Skeletal muscle satellite cell (primary cell): ENCODE measurements at regions not wholly inside any gene's neighbourhood (a gene's known extent, or its start where the extent isn't known, plus 50 kb on each side); places are given as distances from the start of the nearest gene placed in this dataset.

ENCODE experiments used
- H3K27me3 ChIP-seq: 2 replicates; pipeline ENCODE4 v1.7.0; 2013; ENCODE audit warnings: low read length; ENCODE audit not compliant: control insufficient read depth, insufficient read depth
- H3K36me3 ChIP-seq: 2 replicates; pipeline ENCODE4 v1.7.0; 2013; ENCODE audit warnings: mild to moderate bottlenecking, control low read depth, low read length; ENCODE audit not compliant: insufficient read depth
- H3K4me1 ChIP-seq: 2 replicates; pipeline ENCODE4 v1.7.0; 2013; ENCODE audit warnings: low read length; ENCODE audit not compliant: control insufficient read depth, insufficient read depth
- H3K4me2 ChIP-seq: 2 replicates; pipeline ENCODE4 v1.7.0; 2013; ENCODE audit warnings: mild to moderate bottlenecking, low read length
- H3K4me3 ChIP-seq: 2 replicates; pipeline ENCODE4 v1.7.0; 2013; ENCODE audit warnings: low read length
- H3K9ac ChIP-seq: 2 replicates; pipeline ENCODE4 v1.7.0; 2013; ENCODE audit warnings: mild to moderate bottlenecking, low read depth, low read length, moderate library complexity
- H3K9me3 ChIP-seq: replicated peaks from 2 replicates; pipeline ENCODE4 v1.7.0; 2013; ENCODE audit warnings: mild to moderate bottlenecking, control low read depth, low read length

GRCh38 chr2:118340103-118340502 is 251.8 kb downstream of the INSIG2 start:
- Histone ChIP-seq H3K36me3 (no peaks in the 10 kb centered on the region), H3K9me3 (no peaks in the 10 kb centered on the region), H3K4me2 (no peak overlapping the region), H3K4me1 (no peaks in the 10 kb centered on the region), H3K27me3 (peaks cover 4% of the 10 kb centered on the region), H3K9ac (no peak overlapping the region), H3K4me3 (no peak overlapping the region)

GRCh38 chr2:118339386-118339785 is 251.1 kb downstream of the INSIG2 start:
- H3K36me3 ChIP-seq, result no peaks in the 10 kb centered on the region
- H3K9ac ChIP-seq, result no peak overlapping the region
- no peaks in the 10 kb centered on the region for H3K4me1 ChIP-seq
- H3K4me2 ChIP-seq, result no peak overlapping the region
- no peaks in the 10 kb centered on the region for H3K9me3 ChIP-seq
- H3K27me3 ChIP-seq, result peaks cover 4% of the 10 kb centered on the region
- no peak overlapping the region for H3K4me3 ChIP-seq

- Histone ChIP-seq H3K4me3 (no peak overlapping the region), H3K9ac (no peak overlapping the region), H3K4me2 (no peak overlapping the region), H3K27me3 (peaks cover 21% of the 10 kb centered on the region), H3K4me1 (no peaks in the 10 kb centered on the region), H3K36me3 (no peaks in the 10 kb centered on the region), H3K9me3 (no peaks in the 10 kb centered on the region)
These were observed 245.4 kb downstream of the INSIG2 start for GRCh38 chr2:118333664-118334063.

GRCh38 chr2:118325321-118325955 is 237.2 kb downstream of the INSIG2 start:
- H3K9me3 ChIP-seq, result no peaks in the 10 kb centered on the region
- no peak overlapping the region for H3K4me3 ChIP-seq
- H3K27me3 ChIP-seq, result peaks cover 16% of the 10 kb centered on the region
- H3K36me3 ChIP-seq, result no peaks in the 10 kb centered on the region
- H3K4me1 ChIP-seq, result no peaks in the 10 kb centered on the region
- H3K4me2 ChIP-seq, result no peak overlapping the region
- no peak overlapping the region for H3K9ac ChIP-seq

GRCh38 chr2:118322406-118322805 is 234.1 kb downstream of the INSIG2 start:
- Histone ChIP-seq H3K36me3 (no peaks in the 10 kb centered on the region), H3K9me3 (no peaks in the 10 kb centered on the region), H3K4me2 (no peak overlapping the region), H3K9ac (no peak overlapping the region), H3K27me3 (peaks cover 10% of the 10 kb centered on the region), H3K4me3 (no peak overlapping the region), H3K4me1 (no peaks in the 10 kb centered on the region)

- no peaks in the 10 kb centered on the region for H3K36me3 ChIP-seq
- H3K9ac ChIP-seq, result no peak overlapping the region
- no peaks in the 10 kb centered on the region for H3K4me1 ChIP-seq
- no peak overlapping the region for H3K4me2 ChIP-seq
- H3K27me3 ChIP-seq, result peaks cover 10% of the 10 kb centered on the region
- H3K4me3 ChIP-seq, result no peak overlapping the region
- no peaks in the 10 kb centered on the region for H3K9me3 ChIP-seq
These were observed 233.3 kb downstream of the INSIG2 start for GRCh38 chr2:118321432-118322105.

- H3K9ac ChIP-seq, result no peak overlapping the region
These were observed 232.4 kb downstream of the INSIG2 start for GRCh38 chr2:118320658-118321057.

GRCh38 chr2:118320196-118320595 is 231.9 kb downstream of the INSIG2 start:
- H3K4me1 ChIP-seq, result no peaks in the 10 kb centered on the region
- no peaks in the 10 kb centered on the region for H3K9me3 ChIP-seq
- H3K36me3 ChIP-seq, result no peaks in the 10 kb centered on the region
- no peak overlapping the region for H3K9ac ChIP-seq
- no peak overlapping the region for H3K4me3 ChIP-seq
- no peak overlapping the region for H3K4me2 ChIP-seq
- peaks cover 12% of the 10 kb centered on the region for H3K27me3 ChIP-seq

More at GRCh38 chr2:118320658-118321057, 232.4 kb downstream of the INSIG2 start:
- no peaks in the 10 kb centered on the region for H3K4me1 ChIP-seq
- no peaks in the 10 kb centered on the region for H3K36me3 ChIP-seq
- peaks cover 10% of the 10 kb centered on the region for H3K27me3 ChIP-seq
- no peak overlapping the region for H3K4me2 ChIP-seq
- no peak overlapping the region for H3K4me3 ChIP-seq
- H3K9me3 ChIP-seq, result no peaks in the 10 kb centered on the region

- Histone ChIP-seq H3K27me3 (peaks cover 14% of the 10 kb centered on the region), H3K4me3 (no peak overlapping the region), H3K4me1 (no peaks in the 10 kb centered on the region), H3K4me2 (no peak overlapping the region), H3K36me3 (no peaks in the 10 kb centered on the region), H3K9ac (no peak overlapping the region), H3K9me3 (no peaks in the 10 kb centered on the region)
These were observed 231.0 kb downstream of the INSIG2 start for GRCh38 chr2:118319271-118319684.

GRCh38 chr2:118315606-118316005 is 227.3 kb downstream of the INSIG2 start:
- Histone ChIP-seq H3K36me3 (no peaks in the 10 kb centered on the region), H3K4me3 (no peak overlapping the region), H3K4me1 (peaks cover 6% of the 10 kb centered on the region), H3K9me3 (no peaks in the 10 kb centered on the region), H3K27me3 (peaks cover 9% of the 10 kb centered on the region), H3K9ac (no peak overlapping the region), H3K4me2 (no peak overlapping the region)

- Histone ChIP-seq H3K4me1 (peaks cover 13% of the 10 kb centered on the region), H3K27me3 (peaks cover 4% of the 10 kb centered on the region), H3K9ac (no peak overlapping the region), H3K9me3 (no peaks in the 10 kb centered on the region), H3K4me2 (no peak overlapping the region), H3K4me3 (no peak overlapping the region), H3K36me3 (no peaks in the 10 kb centered on the region)
These were observed 224.9 kb downstream of the INSIG2 start for GRCh38 chr2:118312969-118313756.
